Adrenal gland (tissue), 5 donors: ENCODE measurements at regions not wholly inside any gene's neighbourhood (a gene's known extent, or its start where the extent isn't known, plus 50 kb on each side); places are given as distances from the start of the nearest gene placed in this dataset.
"Not testable (repeated sequence)": the region's sequence is repeated elsewhere in the genome, so short reads cannot be mapped to it uniquely, and the experiment has no call there.

Experiments used
- POLR2A ChIP-seq, 2 donors: fragments of 450-650 bp; IDR thresholded peaks; one replicate each; pipeline ENCODE4 v1.6.1; 2017; ENCODE audit warnings: antibody characterized with exemption in 2 of 2, mild to moderate bottlenecking in 2 of 2, moderate library complexity in 1 of 2
- TF ChIP-seq, protein P1 (sequence below), 6 experiments: fragments of 450-650 bp in 4 of 6; fragments of 200-600 bp in 2 of 6; sonication (generic) in 1 of 6; IDR thresholded peaks; 1 replicate in 5 of 6; 2 replicates in 1 of 6; pipeline versions ENCODE4 v1.5.1 to v1.8.0; 2016 to 2021; ENCODE audit warnings: antibody characterized with exemption in 6 of 6, mild to moderate bottlenecking in 2 of 6, moderate library complexity in 1 of 6
- donor health status: DM: no; HTN: no; CAD: no.

DNA sequence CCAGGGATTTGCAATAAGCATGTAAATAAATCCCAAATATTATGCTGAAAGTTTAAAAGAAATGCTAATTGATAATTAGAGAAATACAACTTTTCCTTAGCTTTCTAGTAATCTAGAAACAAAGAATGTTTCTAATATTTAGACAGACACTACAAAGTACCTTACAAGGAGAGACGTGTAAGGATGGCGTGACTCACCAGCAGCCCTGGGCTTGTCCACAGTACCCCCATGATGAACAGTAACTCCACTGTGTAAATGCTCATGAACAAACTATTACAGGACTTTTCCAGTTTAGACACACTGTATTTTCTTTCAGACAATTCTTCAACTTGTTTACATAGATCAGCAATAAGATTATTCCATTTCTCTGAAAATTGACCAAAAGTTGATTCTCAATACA, 138.9 kb upstream of the KCTD7 start:
- TF ChIP-seq, protein P1, sequence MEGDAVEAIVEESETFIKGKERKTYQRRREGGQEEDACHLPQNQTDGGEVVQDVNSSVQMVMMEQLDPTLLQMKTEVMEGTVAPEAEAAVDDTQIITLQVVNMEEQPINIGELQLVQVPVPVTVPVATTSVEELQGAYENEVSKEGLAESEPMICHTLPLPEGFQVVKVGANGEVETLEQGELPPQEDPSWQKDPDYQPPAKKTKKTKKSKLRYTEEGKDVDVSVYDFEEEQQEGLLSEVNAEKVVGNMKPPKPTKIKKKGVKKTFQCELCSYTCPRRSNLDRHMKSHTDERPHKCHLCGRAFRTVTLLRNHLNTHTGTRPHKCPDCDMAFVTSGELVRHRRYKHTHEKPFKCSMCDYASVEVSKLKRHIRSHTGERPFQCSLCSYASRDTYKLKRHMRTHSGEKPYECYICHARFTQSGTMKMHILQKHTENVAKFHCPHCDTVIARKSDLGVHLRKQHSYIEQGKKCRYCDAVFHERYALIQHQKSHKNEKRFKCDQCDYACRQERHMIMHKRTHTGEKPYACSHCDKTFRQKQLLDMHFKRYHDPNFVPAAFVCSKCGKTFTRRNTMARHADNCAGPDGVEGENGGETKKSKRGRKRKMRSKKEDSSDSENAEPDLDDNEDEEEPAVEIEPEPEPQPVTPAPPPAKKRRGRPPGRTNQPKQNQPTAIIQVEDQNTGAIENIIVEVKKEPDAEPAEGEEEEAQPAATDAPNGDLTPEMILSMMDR (IDR thresholded peaks at IDR 0.05): not testable (repeated sequence)
- TF ChIP-seq POLR2A (IDR thresholded peaks at IDR 0.05): not testable (repeated sequence)
